H54 (cell line): ENCODE measurements at regions not wholly inside any gene's neighbourhood (a gene's known extent, or its start where the extent isn't known, plus 50 kb on each side); places are given as distances from the start of the nearest gene placed in this dataset.
"Not testable (repeated sequence)": the region's sequence is repeated elsewhere in the genome, so short reads cannot be mapped to it uniquely, and the experiment has no call there.

Experiments used
- DNase-seq: peaks from one replicate; pipeline ENCODE4 v3.0.0; 2011; ENCODE audit warnings: low spot score, mixed read lengths; ENCODE audit not compliant: insufficient read length
- FAIRE-seq: peaks from 3 replicates; lab custom pipeline; 2011; peaks lifted over from hg19 to GRCh38; lab: Jason Lieb, UNC
- POLR2A ChIP-seq: IDR thresholded peaks from 2 replicates; pipeline ENCODE4 v1.6.1; 2011; ENCODE audit warnings: low read depth, mild to moderate bottlenecking, low read length

DNA sequence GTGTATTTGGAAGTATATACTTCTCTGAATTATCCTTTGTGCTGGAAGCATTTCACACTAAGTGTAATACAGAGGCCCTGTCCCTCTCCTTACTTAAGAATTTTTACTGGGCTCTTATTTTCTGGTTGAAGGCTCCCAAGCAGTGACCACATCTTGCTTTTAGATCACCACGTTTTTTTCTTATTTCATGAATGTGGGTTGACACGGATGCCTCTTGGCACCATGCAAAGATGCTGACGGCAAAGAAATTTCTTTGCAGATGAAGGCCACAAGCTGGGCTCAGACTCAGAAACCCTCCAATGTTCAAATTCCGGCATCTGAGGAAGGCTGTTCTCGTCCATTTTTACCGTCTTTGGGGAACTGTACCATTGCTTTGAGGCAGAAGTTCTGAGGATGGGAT lies 168.5 kb downstream of the HMHB1 start:
- DNase-seq (no peak), FAIRE-seq (no peak)
- TF ChIP-seq POLR2A = no peak

DNA sequence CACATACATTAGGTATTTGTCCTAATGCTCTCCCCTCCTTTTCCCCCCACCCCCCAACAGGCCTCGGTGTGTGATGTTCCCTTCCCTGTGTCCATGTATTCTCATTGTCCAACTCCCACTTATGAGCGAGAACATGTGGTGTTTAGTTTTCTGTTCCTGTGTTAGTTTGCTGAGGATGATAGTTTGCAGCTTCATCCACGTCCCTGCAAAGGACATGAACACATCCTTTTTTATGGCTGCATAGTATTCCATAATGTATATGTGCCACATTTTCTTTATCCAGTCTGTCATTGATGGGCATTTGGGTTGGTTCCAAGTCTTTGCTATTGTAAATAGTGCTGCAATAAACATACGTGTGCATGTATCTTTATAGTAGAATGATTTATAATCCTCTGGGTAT lies 171.0 kb downstream of the HMHB1 start:
- FAIRE-seq, DNase-seq: not testable (repeated sequence)

DNA sequence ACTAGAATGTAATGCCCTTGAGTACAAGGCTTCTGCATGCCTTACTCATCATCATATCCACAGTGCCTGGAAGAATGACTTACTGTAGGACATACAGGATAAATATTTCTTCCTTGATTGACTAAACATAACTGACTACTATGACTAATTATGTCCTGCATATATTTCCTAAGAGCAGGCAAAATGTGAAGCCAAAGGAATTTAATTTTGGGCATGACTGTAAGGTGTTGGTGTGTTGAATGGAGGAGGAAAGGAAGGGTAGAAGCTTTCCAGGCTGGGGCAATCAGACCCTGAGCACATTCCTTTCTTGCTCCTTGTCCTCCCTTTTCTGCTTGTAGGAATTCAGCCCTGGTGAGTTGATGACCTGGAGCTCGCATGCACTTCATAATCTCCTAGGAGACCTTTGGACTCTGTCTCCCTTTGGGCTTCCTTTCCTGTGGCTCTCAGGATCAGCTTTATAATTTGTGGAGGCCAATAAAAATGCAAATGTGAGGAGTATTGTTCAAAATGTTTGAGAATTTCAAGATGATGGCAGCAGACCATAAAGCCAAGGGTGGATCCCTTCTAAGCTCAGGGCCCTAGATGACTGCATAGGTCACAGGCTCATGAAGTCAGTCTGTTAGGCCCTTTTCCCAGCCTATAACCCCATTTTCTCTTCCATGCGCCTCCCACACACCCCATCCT lies 174.0 kb downstream of the HMHB1 start:
- FAIRE-seq (peak; percentile 77), DNase-seq (peak; percentile 26)
- no peak for TF ChIP-seq POLR2A

DNA sequence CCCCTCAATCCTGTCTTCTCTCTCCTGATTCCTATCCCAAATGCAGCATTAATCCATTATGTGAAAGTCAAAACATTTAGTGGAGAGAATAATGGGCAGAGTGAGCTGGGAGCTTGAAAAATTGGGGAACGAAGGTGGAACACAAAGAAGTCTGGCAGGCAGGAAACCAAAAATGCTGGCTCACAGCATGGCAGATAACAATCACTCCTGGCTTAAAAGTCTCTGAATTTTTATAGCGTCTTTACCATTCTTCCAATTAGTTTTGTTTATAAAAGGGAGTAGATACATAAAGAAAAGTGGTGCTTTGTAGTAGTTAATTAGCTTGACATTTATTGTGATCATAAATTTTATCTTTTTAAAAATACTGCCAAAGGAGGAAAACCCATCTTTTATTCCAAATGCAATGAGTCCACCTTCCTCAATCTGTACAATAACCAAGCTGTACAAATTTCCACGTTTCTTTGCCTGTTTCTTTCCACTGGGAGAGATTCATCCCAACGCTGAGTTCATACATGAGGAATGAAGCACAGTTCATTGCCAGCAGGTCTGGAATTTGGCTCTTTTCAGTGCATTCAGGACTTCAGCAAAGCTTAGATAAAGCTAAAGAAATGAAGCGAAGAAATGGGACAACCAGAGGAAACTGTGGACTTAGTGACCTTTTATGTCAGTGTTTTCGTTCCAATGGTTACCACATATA lies 174.7 kb downstream of the HMHB1 start:
- DNase-seq (no peak), FAIRE-seq (peak; percentile 75)
- no peak for TF ChIP-seq POLR2A

DNA sequence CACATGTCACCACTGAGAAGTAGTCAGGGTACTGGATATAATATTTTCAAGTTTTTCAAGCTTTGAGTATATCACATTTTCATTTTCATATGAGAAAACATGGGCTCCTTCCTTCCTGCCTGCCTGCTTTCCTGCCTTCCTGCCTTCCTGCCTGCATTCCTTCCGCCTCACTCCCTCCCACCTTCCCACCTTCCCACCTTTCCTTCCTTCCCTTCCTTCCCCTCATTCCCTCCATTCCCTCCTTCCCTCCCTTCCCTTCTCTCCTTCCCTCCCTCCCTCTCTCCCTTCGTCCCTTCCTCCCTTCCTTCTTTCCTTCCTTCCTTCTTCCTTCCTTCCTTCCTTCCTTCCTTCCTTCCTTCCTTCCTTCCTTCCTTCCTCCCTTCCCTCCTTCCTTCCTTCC lies 175.3 kb downstream of the HMHB1 start:
- DNase-seq (no peak), FAIRE-seq (no peak)
- no peak for TF ChIP-seq POLR2A

DNA sequence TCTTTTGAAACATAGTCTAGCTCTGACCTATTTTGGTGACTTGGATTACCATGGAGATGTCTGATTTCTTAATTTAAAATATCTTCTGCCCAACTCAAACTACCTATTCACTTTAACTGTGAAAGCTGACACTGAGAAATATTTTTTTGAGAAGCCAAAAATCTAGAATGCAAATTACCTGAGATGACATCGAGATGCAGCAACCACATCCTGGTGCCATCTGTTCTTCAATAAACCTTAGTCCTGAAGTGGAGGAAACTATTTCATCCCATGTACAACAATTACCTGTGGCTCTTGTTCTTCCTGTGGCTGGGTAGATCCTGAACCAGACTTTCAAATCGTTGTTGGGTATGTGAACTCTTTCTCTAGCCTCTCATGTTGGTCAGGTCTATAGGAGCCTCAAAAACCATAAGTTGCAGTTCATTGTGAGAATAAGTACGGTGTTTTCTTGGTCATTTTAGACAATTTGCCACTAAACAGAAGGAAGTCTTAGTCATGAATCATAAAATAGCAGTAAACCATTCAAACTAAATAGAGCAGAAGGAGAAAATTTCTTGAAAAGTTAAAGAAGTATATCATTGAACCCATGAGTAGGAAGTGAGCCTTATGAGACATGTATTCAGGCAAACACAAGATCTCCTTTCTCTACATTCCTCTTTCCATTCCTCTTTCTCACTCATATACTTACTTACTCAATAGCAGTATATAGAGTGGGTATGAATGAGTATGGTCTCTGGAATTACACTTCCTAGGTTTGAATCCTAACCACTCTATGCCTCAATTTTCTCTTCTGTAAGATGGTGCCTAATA lies 176.0 kb downstream of the HMHB1 start:
- no peak for TF ChIP-seq POLR2A
- FAIRE-seq (no peak), DNase-seq (no peak)

DNA sequence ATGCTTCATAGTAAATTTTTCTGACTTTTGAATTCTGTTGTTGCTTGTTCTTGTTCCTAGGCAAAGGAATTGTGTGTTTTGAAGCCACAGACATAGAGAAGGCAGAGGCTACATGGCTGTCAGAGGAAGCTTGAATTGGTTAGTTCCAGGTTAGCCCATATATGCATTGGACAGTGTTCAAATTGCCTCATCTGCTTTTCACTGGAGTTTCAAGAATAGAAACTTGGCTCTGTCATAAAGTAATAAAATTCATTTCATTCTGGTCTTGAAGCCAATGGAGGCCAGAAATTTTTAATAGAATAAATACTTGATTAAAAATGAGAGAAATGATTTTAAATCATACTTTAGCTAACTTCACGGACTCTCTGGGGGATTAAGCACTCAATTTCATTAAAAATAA lies 178.0 kb downstream of the YIPF5 start:
- DNase-seq = no peak
- no peak for FAIRE-seq
- no peak for TF ChIP-seq POLR2A

DNA sequence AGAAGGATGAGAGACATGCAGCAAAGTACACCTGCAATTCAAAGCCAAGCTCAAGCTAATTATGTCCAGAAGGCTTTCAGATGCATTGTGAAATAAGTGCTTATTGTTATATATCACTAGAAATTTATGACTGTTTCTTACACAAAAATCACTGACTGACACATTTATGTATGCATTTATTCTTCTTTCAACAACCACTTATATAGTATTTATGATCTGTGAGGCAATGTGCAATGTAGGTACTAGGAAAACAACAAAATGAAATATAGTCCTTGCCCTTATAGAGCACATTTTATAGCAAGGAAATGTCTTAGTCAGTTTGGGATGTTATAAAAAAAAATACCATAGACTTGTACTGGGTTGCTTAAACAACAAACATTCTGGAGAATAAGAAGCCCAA lies 167.6 kb downstream of the YIPF5 start:
- DNase-seq (no peak), FAIRE-seq (no peak)
- TF ChIP-seq POLR2A = no peak

DNA sequence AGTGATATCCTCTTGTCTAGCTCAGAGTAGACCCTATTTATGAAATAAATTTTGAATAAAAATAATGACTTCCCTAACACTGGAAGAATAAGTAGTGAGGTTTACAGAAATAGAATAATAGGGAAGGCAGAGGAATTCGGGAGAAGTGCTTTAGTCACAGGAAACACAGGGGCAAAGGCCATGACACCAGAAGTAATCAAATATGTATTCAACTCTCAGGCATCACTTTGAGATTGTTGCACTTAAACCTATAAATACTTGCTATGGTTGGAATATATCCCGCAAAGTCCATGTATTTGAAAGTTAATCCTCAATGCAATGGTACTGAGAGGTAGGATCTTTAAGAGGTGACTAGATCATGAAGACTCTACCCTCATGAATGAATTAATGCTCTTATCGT lies 166.8 kb downstream of the YIPF5 start:
- DNase-seq = no peak
- FAIRE-seq = no peak
- no peak for TF ChIP-seq POLR2A

DNA sequence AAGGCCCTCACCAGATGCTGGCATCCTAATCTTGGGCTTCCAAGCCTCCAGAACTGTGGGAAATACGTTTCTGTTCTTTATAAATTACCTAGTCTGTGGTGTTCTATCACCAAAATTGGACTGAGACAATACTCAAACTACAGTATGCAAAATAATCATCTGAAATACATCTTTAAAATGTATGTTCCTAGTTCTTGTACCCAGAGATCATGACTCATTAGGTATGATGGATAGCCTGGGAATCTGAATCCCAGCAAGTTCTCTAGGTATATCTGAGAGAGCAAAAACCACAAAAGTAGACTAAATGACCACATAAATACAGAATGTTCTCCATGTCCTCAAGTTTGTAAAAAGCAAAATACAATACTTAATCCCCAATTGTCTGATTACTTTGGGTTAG lies 166.3 kb downstream of the YIPF5 start:
- TF ChIP-seq POLR2A = no peak
- FAIRE-seq = no peak
- DNase-seq = no peak

DNA sequence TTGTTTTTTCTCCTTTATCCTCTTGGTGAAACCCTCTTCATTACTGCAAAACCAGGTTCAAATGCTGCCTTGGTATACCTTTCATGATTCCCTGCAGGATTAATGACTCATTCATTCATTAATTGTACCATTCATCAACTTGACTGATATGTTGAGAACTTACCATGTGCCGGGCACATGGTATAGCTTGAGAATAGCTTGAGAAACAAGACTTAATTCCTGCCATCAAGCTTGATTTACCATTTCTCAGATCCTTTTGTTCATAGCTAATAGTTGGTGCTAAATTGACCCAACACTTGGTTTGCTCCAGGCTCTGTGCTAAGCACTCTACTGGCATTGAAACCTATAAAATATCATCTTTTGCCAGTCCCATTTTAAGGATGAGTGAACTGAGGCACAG lies 165.7 kb downstream of the YIPF5 start:
- no peak for TF ChIP-seq POLR2A
- DNase-seq (no peak), FAIRE-seq (no peak)

DNA sequence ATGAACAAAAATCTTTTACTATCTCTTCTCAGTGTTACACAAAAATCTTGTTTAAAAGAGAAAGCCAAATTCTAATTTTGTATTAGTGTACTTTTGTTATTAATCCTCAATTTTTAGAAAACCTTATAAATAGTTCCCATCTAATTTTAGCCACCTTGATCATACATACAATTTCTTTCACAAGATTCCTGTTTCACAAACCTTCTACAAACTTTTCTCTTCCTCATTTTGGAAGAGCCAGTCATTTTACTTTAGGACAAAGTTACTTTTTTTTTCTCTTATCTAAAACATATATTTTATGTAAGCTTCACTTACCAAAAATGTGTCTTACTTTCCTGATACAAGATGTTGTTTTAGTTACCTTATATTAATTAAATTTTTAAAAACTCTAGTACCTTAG lies 161.3 kb downstream of the YIPF5 start:
- no peak for TF ChIP-seq POLR2A
- FAIRE-seq (no peak), DNase-seq (no peak)

DNA sequence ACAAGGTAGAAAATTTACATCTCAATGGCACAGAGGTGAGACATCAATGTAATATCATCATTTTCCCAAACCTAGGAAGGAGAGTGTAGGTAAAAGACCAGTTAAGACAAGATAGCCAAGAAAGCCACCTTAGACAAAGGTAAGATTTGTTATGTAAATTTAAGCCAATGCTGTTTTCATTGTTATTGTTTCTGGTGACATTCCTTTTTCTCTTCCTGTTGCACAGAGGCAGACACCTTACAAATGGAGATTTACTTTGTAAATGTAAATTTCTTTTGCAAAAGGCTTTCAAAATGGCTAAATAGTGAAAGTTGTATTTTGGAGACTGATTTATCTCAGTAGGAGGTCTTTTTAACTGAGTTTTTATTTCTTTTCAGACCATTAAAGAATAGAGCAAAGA lies 159.1 kb downstream of the YIPF5 start:
- no peak for FAIRE-seq
- DNase-seq = no peak
- no peak for TF ChIP-seq POLR2A

DNA sequence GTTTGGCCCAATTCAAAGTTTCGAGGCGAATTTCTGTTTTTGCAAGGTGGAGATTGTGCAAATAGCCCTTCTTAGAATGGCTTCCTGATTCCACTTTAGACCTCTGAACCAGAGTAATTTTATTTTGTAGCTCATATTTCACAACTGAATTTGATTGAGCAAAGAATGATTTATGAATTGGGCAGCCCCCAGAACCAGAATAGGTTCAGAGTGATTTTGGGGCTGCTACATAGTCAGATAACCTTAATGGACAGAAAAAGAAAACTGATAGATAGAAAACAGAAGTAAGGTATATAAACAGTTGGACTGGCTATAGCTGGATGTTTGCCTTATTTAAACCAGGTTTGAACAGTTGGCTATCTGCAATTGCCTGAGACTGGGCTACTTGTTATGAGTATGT lies 156.6 kb downstream of the YIPF5 start:
- FAIRE-seq (no peak), DNase-seq (no peak)
- TF ChIP-seq POLR2A = no peak
